ENCODE measurements at regions not wholly inside any gene's neighbourhood (a gene's known extent, or its start where the extent isn't known, plus 50 kb on each side); places are given as distances from the start of the nearest gene placed in this dataset.

- no peak for ATAC-seq
- H3K4me3 Mint-ChIP-seq = no peak overlapping the region
- CTCF ChIA-PET = no interaction called here
Measured at GRCh38 chr5:97737608-97738007, 554.6 kb upstream of the RIOK2 start.

GRCh38 chr5:97745817-97746216, 562.8 kb upstream of the RIOK2 start:
- no peak for DNase-seq (ENCODE audit: low spot score)
- POLR2A ChIA-PET = no interaction called here
- no peak for ATAC-seq
- no peak overlapping the region for H3K4me3 Mint-ChIP-seq
- TF ChIP-seq TEAD1 (CRISPR knock-in tag; IDR thresholded peaks at IDR 0.05) = no peak
- no peak for TF ChIP-seq ZBTB43 (CRISPR knock-in tag; IDR thresholded peaks at IDR 0.05)
- no peak for TF ChIP-seq ATF3 (CRISPR knock-in tag; conservative IDR thresholded peaks at IDR 0.05)
- TF ChIP-seq ZNF425 (CRISPR knock-in tag; conservative IDR thresholded peaks at IDR 0.05) = no peak
- H3K36me3 Mint-ChIP-seq = no peaks in the 10 kb centered on the region
- H3K27me3 Mint-ChIP-seq (ENCODE audit: low read depth) = no peaks in the 10 kb centered on the region
- CTCF ChIA-PET = no interaction called here
- H3K27ac Mint-ChIP-seq = no peak overlapping the region
- H3K9me3 Mint-ChIP-seq = peaks cover 19% of the 10 kb centered on the region
- H3K4me1 Mint-ChIP-seq = no peaks in the 10 kb centered on the region

More at GRCh38 chr5:97737608-97738007, 554.6 kb upstream of the RIOK2 start:
- DNase-seq (ENCODE audit: low spot score) = no peak
- Mint-ChIP-seq H3K27ac (no peak overlapping the region), H3K27me3 (ENCODE audit: low read depth) (no peaks in the 10 kb centered on the region), H3K9me3 (peaks cover 3% of the 10 kb centered on the region; the same call in 1 of the 2 replicates), H3K4me1 (no peaks in the 10 kb centered on the region), H3K36me3 (no peaks in the 10 kb centered on the region)
- POLR2A ChIA-PET = no interaction called here
- TF ChIP-seq RORB (CRISPR knock-in tag; IDR thresholded peaks at IDR 0.05) (no peak), ZNF425 (CRISPR knock-in tag; conservative IDR thresholded peaks at IDR 0.05) (no peak), ZBTB43 (CRISPR knock-in tag; IDR thresholded peaks at IDR 0.05) (no peak), ELF4 (CRISPR knock-in tag; IDR thresholded peaks at IDR 0.05; ENCODE audit: low read depth) (no peak), HMGA2 (CRISPR knock-in tag; IDR thresholded peaks at IDR 0.05) (no peak), ZNF423 (CRISPR knock-in tag; IDR thresholded peaks at IDR 0.05) (no peak), GTF2I (CRISPR knock-in tag; conservative IDR thresholded peaks at IDR 0.05) (no peak), ZMAT4 (CRISPR knock-in tag; IDR thresholded peaks at IDR 0.05) (no peak), CBFB (CRISPR knock-in tag; IDR thresholded peaks at IDR 0.05; ENCODE audit: low read depth) (no peak), MAX (CRISPR knock-in tag; IDR thresholded peaks at IDR 0.05) (no peak), NFYB (CRISPR knock-in tag; conservative IDR thresholded peaks at IDR 0.05; ENCODE audit: low read depth) (no peak), ZNF121 (CRISPR knock-in tag; IDR thresholded peaks at IDR 0.05) (no peak), ATF6 (CRISPR knock-in tag; IDR thresholded peaks at IDR 0.05) (no peak)

Data from WTC11 (cell line).